WTC11 (cell line): ENCODE measurements at regions not wholly inside any gene's neighbourhood (a gene's known extent, or its start where the extent isn't known, plus 50 kb on each side); places are given as distances from the start of the nearest gene placed in this dataset.

Experiments used
- ATAC-seq: fragments of 200-7000 bp; cut with Tn5 transposase; 2 replicates; pipeline ENCODE4 v1.10.0; 2021; ENCODE audit warnings: mild to moderate bottlenecking, moderate library complexity
- CTCF ChIA-PET: fragments of 300-600 bp; sonication (Branson Sonifier 250); formaldehyde crosslinking; loops from one replicate; lab custom pipeline; 2021; ENCODE audit warnings: antibody characterized with exemption; lab: Charles Lee
- POLR2A ChIA-PET: fragments of 350-600 bp; sonication (Branson Sonifier 250); formaldehyde crosslinking; loops from one replicate; lab custom pipeline; 2021; ENCODE audit warnings: antibody characterized with exemption; lab: Charles Lee
- DNase-seq: peaks from one replicate; pipeline ENCODE4 v3.0.0; 2021; ENCODE audit warnings: low spot score
- H3K27ac Mint-ChIP-seq: 2 replicates; pipeline ENCODE4 v1.8.0; 2021; ENCODE audit warnings: mixed read lengths
- H3K27me3 Mint-ChIP-seq: 2 replicates; pipeline ENCODE4 v1.8.0; 2021; ENCODE audit warnings: low read depth, mild to moderate bottlenecking, moderate library complexity, mixed read lengths
- H3K36me3 Mint-ChIP-seq: 2 replicates; pipeline ENCODE4 v1.8.0; 2021; ENCODE audit warnings: mixed read lengths
- H3K4me1 Mint-ChIP-seq: 2 replicates; pipeline ENCODE4 v1.8.0; 2022; ENCODE audit warnings: mixed read lengths
- H3K4me3 Mint-ChIP-seq: 2 replicates; pipeline ENCODE4 v1.8.0; 2021; ENCODE audit warnings: mild to moderate bottlenecking, moderate library complexity, mixed read lengths
- H3K9me3 Mint-ChIP-seq: 2 replicates; pipeline ENCODE4 v1.8.0; 2021; ENCODE audit warnings: mixed read lengths
- AFF4 ChIP-seq: sonication (generic); formaldehyde crosslinking; IDR thresholded peaks from 2 replicates; pipeline ENCODE4 v1.8.1; 2023; ENCODE audit warnings: mild to moderate bottlenecking, missing genetic modification reagents, borderline replicate concordance
- CREM ChIP-seq: sonication (generic); formaldehyde crosslinking; IDR thresholded peaks from 2 replicates; pipeline ENCODE4 v1.8.1; 2022; ENCODE audit warnings: mild to moderate bottlenecking, missing genetic modification reagents, moderate library complexity
- E2F5 ChIP-seq: sonication (generic); formaldehyde crosslinking; IDR thresholded peaks from 2 replicates; pipeline ENCODE4 v1.8.1; 2022; ENCODE audit warnings: mild to moderate bottlenecking, moderate library complexity, missing genetic modification reagents
- ETV6 ChIP-seq: sonication (generic); formaldehyde crosslinking; IDR thresholded peaks from 2 replicates; pipeline ENCODE4 v1.8.1; 2022; ENCODE audit warnings: mild to moderate bottlenecking, missing genetic modification reagents
- FOXP4 ChIP-seq: sonication (generic); formaldehyde crosslinking; IDR thresholded peaks from 2 replicates; pipeline ENCODE4 v1.8.0; 2022; ENCODE audit warnings: mild to moderate bottlenecking, missing genetic modification reagents
- GRHL2 ChIP-seq: fragments of 250-450 bp; sonication (Bioruptor Pico); IDR thresholded peaks from 2 replicates; pipeline ENCODE4 v1.8.0; 2022; ENCODE audit warnings: mild to moderate bottlenecking, moderate library complexity; ENCODE audit not compliant: insufficient replicate concordance, severe bottlenecking
- MLX ChIP-seq: sonication (generic); formaldehyde crosslinking; IDR thresholded peaks from 2 replicates; pipeline ENCODE4 v1.8.1; 2023; ENCODE audit warnings: mild to moderate bottlenecking, missing genetic modification reagents, moderate library complexity
- MXD4 ChIP-seq: fragments of 250-450 bp; sonication (Bioruptor Pico); IDR thresholded peaks from 2 replicates; pipeline ENCODE4 v1.8.0; 2021; ENCODE audit warnings: mild to moderate bottlenecking, moderate library complexity, borderline replicate concordance
- MYBL2 ChIP-seq: sonication (generic); formaldehyde crosslinking; IDR thresholded peaks from 2 replicates; pipeline ENCODE4 v1.8.1; 2023; ENCODE audit warnings: mild to moderate bottlenecking, moderate library complexity, missing genetic modification reagents
- NR2C2 ChIP-seq: sonication (generic); formaldehyde crosslinking; IDR thresholded peaks from 2 replicates; pipeline ENCODE4 v1.8.0; 2022; ENCODE audit warnings: mild to moderate bottlenecking, missing genetic modification reagents
- PREB ChIP-seq: sonication (generic); formaldehyde crosslinking; IDR thresholded peaks from 2 replicates; pipeline ENCODE4 v1.8.1; 2022; ENCODE audit warnings: mild to moderate bottlenecking, missing genetic modification reagents, moderate library complexity, borderline replicate concordance
- SMAD4 ChIP-seq: sonication (generic); formaldehyde crosslinking; IDR thresholded peaks from 2 replicates; pipeline ENCODE4 v1.8.0; 2022; ENCODE audit warnings: mild to moderate bottlenecking, missing genetic modification reagents
- SP1 ChIP-seq: sonication (generic); formaldehyde crosslinking; conservative IDR thresholded peaks from 2 replicates; pipeline ENCODE4 v1.8.1; 2022; ENCODE audit warnings: missing genetic modification reagents
- ZBTB21 ChIP-seq: sonication (generic); formaldehyde crosslinking; IDR thresholded peaks from 2 replicates; pipeline ENCODE4 v1.8.1; 2023; ENCODE audit warnings: mild to moderate bottlenecking, missing genetic modification reagents, borderline replicate concordance
- ZNF416 ChIP-seq: fragments of 250-450 bp; sonication (Bioruptor Pico); IDR thresholded peaks from 2 replicates; pipeline ENCODE4 v1.9.0; 2021; ENCODE audit warnings: mild to moderate bottlenecking, inconsistent platforms
- ZNF423 ChIP-seq: fragments of 250-450 bp; sonication (Bioruptor Pico); IDR thresholded peaks from 2 replicates; pipeline ENCODE4 v2.1.2; 2022; ENCODE audit warnings: mild to moderate bottlenecking, moderate library complexity

- H3K36me3 Mint-ChIP-seq = no peaks in the 10 kb centered on the region
- H3K9me3 Mint-ChIP-seq = peaks cover 7% of the 10 kb centered on the region
- H3K4me3 Mint-ChIP-seq = no peak overlapping the region
- CTCF ChIA-PET = no interaction called here
- POLR2A ChIA-PET = no interaction called here
- H3K4me1 Mint-ChIP-seq = peaks cover 5% of the 10 kb centered on the region
- TF ChIP-seq AFF4 (CRISPR knock-in tag) (no peak), MYBL2 (CRISPR knock-in tag) (no peak)
- no peak for DNase-seq
- no peak for ATAC-seq
- no peak overlapping the region for H3K27ac Mint-ChIP-seq
- H3K27me3 Mint-ChIP-seq = no peaks in the 10 kb centered on the region
Measured at GRCh38 chr10:128894641-128895040, 572.4 kb upstream of the MGMT start.

GRCh38 chr10:128895473-128895872 is 571.6 kb upstream of the MGMT start:
- H3K36me3 Mint-ChIP-seq = no peaks in the 10 kb centered on the region
- no peaks in the 10 kb centered on the region for H3K27me3 Mint-ChIP-seq
- H3K27ac Mint-ChIP-seq = no peak overlapping the region
- DNase-seq (no peak), ATAC-seq (no peak)
- CTCF ChIA-PET = no interaction called here
- peaks cover 4% of the 10 kb centered on the region for H3K9me3 Mint-ChIP-seq
- H3K4me3 Mint-ChIP-seq = no peak overlapping the region
- TF ChIP-seq ZNF423 = no peak
- no peak for TF ChIP-seq PREB
- no peak for TF ChIP-seq MXD4 (CRISPR knock-in tag)
- no peak for TF ChIP-seq MLX (CRISPR knock-in tag)
- no peak for TF ChIP-seq SMAD4 (CRISPR knock-in tag)
- TF ChIP-seq CREM (CRISPR knock-in tag) = no peak
- TF ChIP-seq GRHL2 (CRISPR knock-in tag) = no peak
- no peak for TF ChIP-seq ETV6 (CRISPR knock-in tag)
- TF ChIP-seq ZNF416 = no peak
- TF ChIP-seq SP1 (CRISPR knock-in tag) = no peak
- TF ChIP-seq AFF4 (CRISPR knock-in tag) = no peak
- no peak for TF ChIP-seq FOXP4 (CRISPR knock-in tag)
- TF ChIP-seq E2F5 (CRISPR knock-in tag) = no peak
- no peak for TF ChIP-seq ZBTB21 (CRISPR knock-in tag)
- TF ChIP-seq NR2C2 (CRISPR knock-in tag) = no peak
- H3K4me1 Mint-ChIP-seq = peaks cover 5% of the 10 kb centered on the region
- POLR2A ChIA-PET = no interaction called here
